ENCODE measurements at regions not wholly inside any gene's neighbourhood (a gene's known extent, or its start where the extent isn't known, plus 50 kb on each side); places are given as distances from the start of the nearest gene placed in this dataset.

DNA sequence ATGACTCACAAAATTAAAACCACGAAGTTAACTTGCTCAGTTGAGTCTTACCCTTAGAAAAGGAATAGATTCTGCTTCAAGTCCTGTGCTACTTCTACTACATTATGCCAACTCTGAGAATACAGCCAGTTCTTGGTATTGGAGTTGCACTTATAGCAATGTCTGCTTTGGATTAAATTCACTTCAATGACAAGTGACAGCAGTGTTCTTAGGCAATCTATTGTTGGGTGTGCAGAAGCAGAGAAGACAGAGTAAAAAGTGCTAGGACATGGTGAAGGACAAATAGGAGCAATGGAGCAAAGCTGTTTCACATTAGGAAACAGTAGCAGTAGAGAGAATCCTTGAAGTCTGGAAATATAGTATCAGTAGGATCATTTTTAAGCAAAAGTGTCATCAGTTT is 713.1 kb downstream of the SI start:
- TF ChIP-seq, protein P1, sequence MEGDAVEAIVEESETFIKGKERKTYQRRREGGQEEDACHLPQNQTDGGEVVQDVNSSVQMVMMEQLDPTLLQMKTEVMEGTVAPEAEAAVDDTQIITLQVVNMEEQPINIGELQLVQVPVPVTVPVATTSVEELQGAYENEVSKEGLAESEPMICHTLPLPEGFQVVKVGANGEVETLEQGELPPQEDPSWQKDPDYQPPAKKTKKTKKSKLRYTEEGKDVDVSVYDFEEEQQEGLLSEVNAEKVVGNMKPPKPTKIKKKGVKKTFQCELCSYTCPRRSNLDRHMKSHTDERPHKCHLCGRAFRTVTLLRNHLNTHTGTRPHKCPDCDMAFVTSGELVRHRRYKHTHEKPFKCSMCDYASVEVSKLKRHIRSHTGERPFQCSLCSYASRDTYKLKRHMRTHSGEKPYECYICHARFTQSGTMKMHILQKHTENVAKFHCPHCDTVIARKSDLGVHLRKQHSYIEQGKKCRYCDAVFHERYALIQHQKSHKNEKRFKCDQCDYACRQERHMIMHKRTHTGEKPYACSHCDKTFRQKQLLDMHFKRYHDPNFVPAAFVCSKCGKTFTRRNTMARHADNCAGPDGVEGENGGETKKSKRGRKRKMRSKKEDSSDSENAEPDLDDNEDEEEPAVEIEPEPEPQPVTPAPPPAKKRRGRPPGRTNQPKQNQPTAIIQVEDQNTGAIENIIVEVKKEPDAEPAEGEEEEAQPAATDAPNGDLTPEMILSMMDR (IDR thresholded peaks at IDR 0.05 in 2 of 3, conservative IDR thresholded peaks at IDR 0.05 in 1 of 3; ENCODE audit: borderline replicate concordance in 1 of 3, insufficient read depth in 1 of 3, low read depth in 2 of 3, low read length in 2 of 3), result no peak
- TF ChIP-seq EZH2 (IDR thresholded peaks at IDR 0.05), result no peak
- TF ChIP-seq POLR2AphosphoS5 (IDR thresholded peaks at IDR 0.05; ENCODE audit: low read depth, low read length), result no peak
- TF ChIP-seq SRF (IDR thresholded peaks at IDR 0.05; ENCODE audit: low read depth), result no peak
- TF ChIP-seq ZNF274 (IDR thresholded peaks at IDR 0.05; ENCODE audit: low read depth, low read length), result no peak
- no peak for TF ChIP-seq EGR1 (IDR thresholded peaks at IDR 0.05; ENCODE audit: low read depth)
- no peak for TF ChIP-seq TCF7L2 (IDR thresholded peaks at IDR 0.05; ENCODE audit: borderline replicate concordance, extremely low read depth, insufficient read depth, insufficient read length)
- TF ChIP-seq MAX (IDR thresholded peaks at IDR 0.05), result no peak
- no peak for TF ChIP-seq ATF3 (IDR thresholded peaks at IDR 0.05)
- TF ChIP-seq YY1 (IDR thresholded peaks at IDR 0.05; ENCODE audit: extremely low read depth, insufficient replicate concordance, low read depth, low read length), result no peak
- TF ChIP-seq ELF1 (IDR thresholded peaks at IDR 0.05; ENCODE audit: borderline replicate concordance, low read depth), result no peak
- TF ChIP-seq SIN3A (IDR thresholded peaks at IDR 0.05; ENCODE audit: low read depth), result no peak
- TF ChIP-seq, protein P2, sequence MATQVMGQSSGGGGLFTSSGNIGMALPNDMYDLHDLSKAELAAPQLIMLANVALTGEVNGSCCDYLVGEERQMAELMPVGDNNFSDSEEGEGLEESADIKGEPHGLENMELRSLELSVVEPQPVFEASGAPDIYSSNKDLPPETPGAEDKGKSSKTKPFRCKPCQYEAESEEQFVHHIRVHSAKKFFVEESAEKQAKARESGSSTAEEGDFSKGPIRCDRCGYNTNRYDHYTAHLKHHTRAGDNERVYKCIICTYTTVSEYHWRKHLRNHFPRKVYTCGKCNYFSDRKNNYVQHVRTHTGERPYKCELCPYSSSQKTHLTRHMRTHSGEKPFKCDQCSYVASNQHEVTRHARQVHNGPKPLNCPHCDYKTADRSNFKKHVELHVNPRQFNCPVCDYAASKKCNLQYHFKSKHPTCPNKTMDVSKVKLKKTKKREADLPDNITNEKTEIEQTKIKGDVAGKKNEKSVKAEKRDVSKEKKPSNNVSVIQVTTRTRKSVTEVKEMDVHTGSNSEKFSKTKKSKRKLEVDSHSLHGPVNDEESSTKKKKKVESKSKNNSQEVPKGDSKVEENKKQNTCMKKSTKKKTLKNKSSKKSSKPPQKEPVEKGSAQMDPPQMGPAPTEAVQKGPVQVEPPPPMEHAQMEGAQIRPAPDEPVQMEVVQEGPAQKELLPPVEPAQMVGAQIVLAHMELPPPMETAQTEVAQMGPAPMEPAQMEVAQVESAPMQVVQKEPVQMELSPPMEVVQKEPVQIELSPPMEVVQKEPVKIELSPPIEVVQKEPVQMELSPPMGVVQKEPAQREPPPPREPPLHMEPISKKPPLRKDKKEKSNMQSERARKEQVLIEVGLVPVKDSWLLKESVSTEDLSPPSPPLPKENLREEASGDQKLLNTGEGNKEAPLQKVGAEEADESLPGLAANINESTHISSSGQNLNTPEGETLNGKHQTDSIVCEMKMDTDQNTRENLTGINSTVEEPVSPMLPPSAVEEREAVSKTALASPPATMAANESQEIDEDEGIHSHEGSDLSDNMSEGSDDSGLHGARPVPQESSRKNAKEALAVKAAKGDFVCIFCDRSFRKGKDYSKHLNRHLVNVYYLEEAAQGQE (IDR thresholded peaks at IDR 0.05; ENCODE audit: low read depth), result no peak
- no peak for TF ChIP-seq POLR2A (IDR thresholded peaks at IDR 0.05; ENCODE audit: borderline replicate concordance, extremely low read depth, insufficient read depth, insufficient read length)

Data from HCT116 (cell line).